SK-N-SH (cell line): ENCODE measurements at regions not wholly inside any gene's neighbourhood (a gene's known extent, or its start where the extent isn't known, plus 50 kb on each side); places are given as distances from the start of the nearest gene placed in this dataset.

Source experiments
- CTCF ChIA-PET: fragments of 300-600, 350-600 bp; formaldehyde crosslinking; extraction: SDS; loops from one replicate; lab custom pipeline; 2021; lab: Yijun Ruan, JAX
- POLR2A ChIA-PET: fragments of 350-600 bp; sonication (Branson Sonifier 250); formaldehyde crosslinking; extraction: SDS; loops from one replicate; lab custom pipeline; 2020; ENCODE audit warnings: antibody characterized with exemption, inconsistent platforms; lab: Yijun Ruan, JAX
- DNase-seq: peaks from one replicate; pipeline ENCODE4 v3.0.0; 2012
- H2AFZ ChIP-seq: fragments of 200-600 bp; sonication (generic); 2 replicates; pipeline ENCODE4 v1.8.1; 2016; ENCODE audit warnings: antibody characterized with exemption, mild to moderate bottlenecking, low read depth
- H3F3A ChIP-seq: fragments of 200-600 bp; sonication (generic); replicated peaks from 2 replicates; pipeline ENCODE3; 2016; ENCODE audit warnings: antibody characterized with exemption, mild to moderate bottlenecking; ENCODE audit not compliant: insufficient read depth
- H3K27ac ChIP-seq, 2 experiments: fragments of 200-500 bp in 1 of 2; fragments of 200-600 bp in 1 of 2; sonication (Bioruptor generic) in 1 of 2; sonication (generic), shearing (Covaris generic) in 1 of 2; 2 replicates each; pipeline versions ENCODE4 v1.5.1 to v1.6.1; 2014 to 2016; ENCODE audit warnings: low read depth in 2 of 2, inconsistent platforms in 1 of 2, low read length in 1 of 2, mild to moderate bottlenecking in 1 of 2, mixed read lengths in 1 of 2
- H3K27me3 ChIP-seq: fragments of 200-600 bp; sonication (generic), shearing (Covaris generic); 2 replicates; pipeline ENCODE4 v1.6.1; 2016; ENCODE audit warnings: mixed run types; ENCODE audit not compliant: insufficient read depth
- H3K36me3 ChIP-seq, 2 experiments: fragments of 200-500 bp in 1 of 2; fragments of 200-600 bp in 1 of 2; sonication (Bioruptor generic) in 1 of 2; sonication (generic) in 1 of 2; replicated peaks in 1 of 2; 2 replicates each; pipeline versions ENCODE3 to v1.5.1; 2014 to 2016; ENCODE audit warnings: low read length in 1 of 2, mild to moderate bottlenecking in 1 of 2; ENCODE audit not compliant: insufficient read depth in 2 of 2, control insufficient read depth in 1 of 2
- H3K4me1 ChIP-seq, 2 experiments: fragments of 200-500 bp in 1 of 2; fragments of 200-600 bp in 1 of 2; sonication (Bioruptor generic) in 1 of 2; sonication (generic), shearing (Covaris generic) in 1 of 2; 2 replicates each; pipeline versions ENCODE4 v1.5.1 to v1.6.1; 2014 to 2016; ENCODE audit warnings: low read depth in 1 of 2, low read length in 1 of 2, mixed run types in 1 of 2; ENCODE audit not compliant: insufficient read depth in 2 of 2, control insufficient read depth in 1 of 2
- H3K4me2 ChIP-seq: fragments of 200-600 bp; sonication (generic), shearing (Covaris generic); 2 replicates; pipeline ENCODE4 v1.6.1; 2017; ENCODE audit warnings: mixed run types
- H3K4me3 ChIP-seq, 2 experiments: fragments of 200-500 bp in 1 of 2; fragments of 200-600 bp in 1 of 2; sonication (Bioruptor generic) in 1 of 2; sonication (generic), shearing (Covaris generic) in 1 of 2; 2 replicates each; pipeline versions ENCODE4 v1.5.1 to v1.8.1; 2014 to 2016; ENCODE audit warnings: low read depth in 2 of 2, inconsistent platforms in 1 of 2, low read length in 1 of 2, mild to moderate bottlenecking in 1 of 2, mixed read lengths in 1 of 2, moderate library complexity in 1 of 2
- H3K79me2 ChIP-seq: fragments of 200-600 bp; sonication (generic); 2 replicates; pipeline ENCODE4 v1.8.1; 2017; ENCODE audit warnings: mild to moderate bottlenecking; ENCODE audit not compliant: insufficient read depth
- H3K9ac ChIP-seq: fragments of 200-600 bp; sonication (generic); 2 replicates; pipeline ENCODE4 v1.6.1; 2017; ENCODE audit warnings: mixed run types
- H3K9me2 ChIP-seq: fragments of 200-600 bp; sonication (generic); 2 replicates; pipeline ENCODE4 v1.6.1; 2017; ENCODE audit warnings: mixed run types
- H3K9me3 ChIP-seq: fragments of 200-600 bp; sonication (generic); 2 replicates; pipeline ENCODE4 v1.6.1; 2017; ENCODE audit warnings: mixed run types, mild to moderate bottlenecking, moderate library complexity
- H4K20me1 ChIP-seq: fragments of 200-600 bp; sonication (generic); 2 replicates; pipeline ENCODE4 v1.6.1; 2017; ENCODE audit warnings: mild to moderate bottlenecking, mixed run types; ENCODE audit not compliant: insufficient read depth
- ELF1 ChIP-seq: IDR thresholded peaks from 2 replicates; pipeline ENCODE4 v1.4.0; 2012
- EZH2phosphoT487 ChIP-seq: fragments of 200-600 bp; sonication (generic); IDR thresholded peaks from 2 replicates; pipeline ENCODE4 v1.6.1; 2017; ENCODE audit warnings: low read depth, mixed run types, mild to moderate bottlenecking, antibody characterized with exemption, moderate library complexity, borderline replicate concordance
- GATA2 ChIP-seq: sonication (generic); formaldehyde crosslinking; IDR thresholded peaks from 2 replicates; pipeline ENCODE4 v1.5.0; 2020; ENCODE audit warnings: mild to moderate bottlenecking, missing genetic modification reagents
- JUND ChIP-seq: IDR thresholded peaks from 2 replicates; pipeline ENCODE4 v1.4.0; 2012
- MEF2A ChIP-seq: IDR thresholded peaks from 2 replicates; pipeline ENCODE4 v1.4.0; 2012; ENCODE audit warnings: low read depth, borderline replicate concordance
- NFIC ChIP-seq: IDR thresholded peaks from 2 replicates; pipeline ENCODE4 v1.4.0; 2012; ENCODE audit warnings: borderline replicate concordance
- PBX3 ChIP-seq: IDR thresholded peaks from 2 replicates; pipeline ENCODE4; 2012
- REST ChIP-seq: IDR thresholded peaks from 2 replicates; pipeline ENCODE4 v1.6.1; 2012; ENCODE audit warnings: mild to moderate bottlenecking, low read depth, low read length, moderate library complexity
- RXRA ChIP-seq: IDR thresholded peaks from 2 replicates; pipeline ENCODE4 v1.4.0; 2012; ENCODE audit warnings: low read depth, mild to moderate bottlenecking, borderline replicate concordance
- TAF1 ChIP-seq: IDR thresholded peaks from 2 replicates; pipeline ENCODE4 v1.6.1; 2012; ENCODE audit warnings: low read depth, mild to moderate bottlenecking, low read length, moderate library complexity, borderline replicate concordance
- TCF12 ChIP-seq: IDR thresholded peaks from 2 replicates; pipeline ENCODE4 v1.4.0; 2012
- USF1 ChIP-seq: IDR thresholded peaks from 2 replicates; pipeline ENCODE4 v1.4.0; 2012; ENCODE audit warnings: low read depth, borderline replicate concordance
- USF2 ChIP-seq: fragments of 150-350 bp; IDR thresholded peaks from 2 replicates; pipeline ENCODE4 v1.6.1; 2017; ENCODE audit warnings: antibody characterized with exemption, low read length, low read depth, borderline replicate concordance
- WGBS: methylation state at CpG from one replicate; pipeline ENCODE4 v1.1.6; 2017; ENCODE audit warnings: low lambda C conversion rate; 5-methylcytosine and 5-hydroxymethylcytosine counted together

GRCh38 chr3:103495186-103495585 is 1060.4 kb downstream of the ZPLD1 start:
- H3K27ac ChIP-seq: no peak overlapping the region

More at GRCh38 chr3:103495186-103495585, 1060.4 kb downstream of the ZPLD1 start:
- Histone ChIP-seq H3K9me3 (no peaks in the 10 kb centered on the region), H3K9ac (no peak overlapping the region), H3K4me1 (peaks cover 0 to 26% of the 10 kb centered on the region in 2 experiments; a peak in 2 of 4 replicates), H3K4me2 (no peak overlapping the region), H3F3A (peaks cover 22% of the 10 kb centered on the region), H3K4me3 (no peak overlapping the region), H3K9me2 (no peaks in the 10 kb centered on the region), H4K20me1 (no peaks in the 10 kb centered on the region), H3K79me2 (no peaks in the 10 kb centered on the region), H3K27me3 (no peaks in the 10 kb centered on the region), H2AFZ (no peak overlapping the region), H3K36me3 (no peaks in the 10 kb centered on the region)
- CTCF ChIA-PET: interaction anchor here (1.3 kb wide), 1 partner anchor 9 kb away, joined by 4 read pairs; no protein-coding TSS in a partner anchor
- WGBS: 61% methylated on average over 2 of the region's 2 CpGs
- POLR2A ChIA-PET: no interaction called here
- DNase-seq: no peak
- no peak for TF ChIP-seq USF1
- no peak for TF ChIP-seq PBX3
- TF ChIP-seq ELF1: no peak
- TF ChIP-seq TAF1: no peak
- no peak for TF ChIP-seq REST
- TF ChIP-seq RXRA: no peak
- TF ChIP-seq GATA2: no peak
- no peak for TF ChIP-seq TCF12
- no peak for TF ChIP-seq JUND
- no peak for TF ChIP-seq USF2
- TF ChIP-seq EZH2phosphoT487: no peak
- TF ChIP-seq MEF2A: no peak
- no peak for TF ChIP-seq NFIC
- TF ChIP-seq, all 33 proteins: peak for 0
